ENCODE measurements at regions not wholly inside any gene's neighbourhood (a gene's known extent, or its start where the extent isn't known, plus 50 kb on each side); places are given as distances from the start of the nearest gene placed in this dataset.

GRCh38 chr2:176388861-176389260, 119.6 kb downstream of the MTX2 start:
- peaks cover 10% of the 10 kb centered on the region for H3K27me3 Mint-ChIP-seq (ENCODE audit: low read depth)

GRCh38 chr2:176390276-176391147, 121.3 kb downstream of the MTX2 start:
- Mint-ChIP-seq H3K4me1 (no peaks in the 10 kb centered on the region), H3K4me3 (no peak overlapping the region), H3K36me3 (ENCODE audit: low read depth) (no peaks in the 10 kb centered on the region), H3K27me3 (ENCODE audit: low read depth) (peaks cover 10% of the 10 kb centered on the region), H3K9me3 (no peaks in the 10 kb centered on the region), H3K27ac (ENCODE audit: unreplicated experiment) (no peak overlapping the region)
- no peak for DNase-seq (ENCODE audit: low read depth, low spot score)
- no peak for TF ChIP-seq CTCF (conservative IDR thresholded peaks at IDR 0.05)

More at GRCh38 chr2:176388861-176389260, 119.6 kb downstream of the MTX2 start:
- DNase-seq (ENCODE audit: low read depth, low spot score) = no peak
- H3K4me3 Mint-ChIP-seq = no peak overlapping the region
- H3K9me3 Mint-ChIP-seq = no peaks in the 10 kb centered on the region
- no peak overlapping the region for H3K27ac Mint-ChIP-seq (ENCODE audit: unreplicated experiment)
- TF ChIP-seq CTCF (conservative IDR thresholded peaks at IDR 0.05) = no peak
- no peaks in the 10 kb centered on the region for H3K4me1 Mint-ChIP-seq
- H3K36me3 Mint-ChIP-seq (ENCODE audit: low read depth) = no peaks in the 10 kb centered on the region

- no peak for DNase-seq (ENCODE audit: low read depth, low spot score)
- peaks cover 7% of the 10 kb centered on the region for H3K27me3 Mint-ChIP-seq (ENCODE audit: low read depth)
- H3K4me1 Mint-ChIP-seq = no peaks in the 10 kb centered on the region
- no peak overlapping the region for H3K27ac Mint-ChIP-seq (ENCODE audit: unreplicated experiment)
- no peak overlapping the region for H3K4me3 Mint-ChIP-seq
- no peaks in the 10 kb centered on the region for H3K36me3 Mint-ChIP-seq (ENCODE audit: low read depth)
- H3K9me3 Mint-ChIP-seq = no peaks in the 10 kb centered on the region
- no peak for TF ChIP-seq CTCF (conservative IDR thresholded peaks at IDR 0.05)
Observed at GRCh38 chr2:176391148-176391419, 121.8 kb downstream of the MTX2 start.

GRCh38 chr2:176392249-176392648, 123.0 kb downstream of the MTX2 start:
- no peaks in the 10 kb centered on the region for H3K36me3 Mint-ChIP-seq (ENCODE audit: low read depth)
- no peaks in the 10 kb centered on the region for H3K4me1 Mint-ChIP-seq
- H3K27ac Mint-ChIP-seq (ENCODE audit: unreplicated experiment) = no peak overlapping the region
- no peak overlapping the region for H3K4me3 Mint-ChIP-seq
- peaks cover 7% of the 10 kb centered on the region for H3K27me3 Mint-ChIP-seq (ENCODE audit: low read depth)
- no peak for TF ChIP-seq CTCF (conservative IDR thresholded peaks at IDR 0.05)
- no peak for DNase-seq (ENCODE audit: low read depth, low spot score)
- H3K9me3 Mint-ChIP-seq = no peaks in the 10 kb centered on the region

GRCh38 chr2:176392744-176393414, 123.6 kb downstream of the MTX2 start:
- Mint-ChIP-seq H3K4me1 (no peaks in the 10 kb centered on the region), H3K36me3 (ENCODE audit: low read depth) (no peaks in the 10 kb centered on the region)
- TF ChIP-seq CTCF (conservative IDR thresholded peaks at IDR 0.05) = no peak

More at GRCh38 chr2:176392744-176393414, 123.6 kb downstream of the MTX2 start:
- DNase-seq (ENCODE audit: low read depth, low spot score) = no peak
- no peak overlapping the region for H3K4me3 Mint-ChIP-seq
- no peak overlapping the region for H3K27ac Mint-ChIP-seq (ENCODE audit: unreplicated experiment)
- H3K9me3 Mint-ChIP-seq = no peaks in the 10 kb centered on the region
- peaks cover 7% of the 10 kb centered on the region for H3K27me3 Mint-ChIP-seq (ENCODE audit: low read depth)

Data from neural crest cell (in vitro differentiated cells).